BLaER1 treated with 17β-estradiol and CSF1 and Interleukin-3, amounts not matched to agents 10 nM and 100 nM (cell line): ENCODE measurements at regions not wholly inside any gene's neighbourhood (a gene's known extent, or its start where the extent isn't known, plus 50 kb on each side); places are given as distances from the start of the nearest gene placed in this dataset.
"Not testable (repeated sequence)": the region's sequence is repeated elsewhere in the genome, so short reads cannot be mapped to it uniquely, and the experiment has no call there.

Experiments
- H3K27ac ChIP-seq, 11 experiments: shearing (Covaris generic); formaldehyde crosslinking; 2 replicates each; pipeline ENCODE4 v1.8.1; 2022
- H3K27me3 ChIP-seq, 11 experiments: shearing (Covaris generic); formaldehyde crosslinking; 2 replicates each; pipeline ENCODE4 v1.8.1; 2022
- H3K36me3 ChIP-seq, 11 experiments: shearing (Covaris generic); formaldehyde crosslinking; 2 replicates each; pipeline ENCODE4 v1.8.1; 2022
- H3K4me1 ChIP-seq, 10 experiments: shearing (Covaris generic); formaldehyde crosslinking; 2 replicates each; pipeline ENCODE4 v1.8.1; 2022
- H3K4me2 ChIP-seq, 11 experiments: shearing (Covaris generic); formaldehyde crosslinking; 2 replicates each; pipeline ENCODE4 v1.8.1; 2022
- H3K4me3 ChIP-seq, 10 experiments: shearing (Covaris generic); formaldehyde crosslinking; 2 replicates each; pipeline ENCODE4 v1.8.1; 2022
- H3K9ac ChIP-seq, 11 experiments: shearing (Covaris generic); formaldehyde crosslinking; 2 replicates each; pipeline ENCODE4 v1.8.1; 2022
- H3K9me3 ChIP-seq, 11 experiments: shearing (Covaris generic); formaldehyde crosslinking; replicated peaks in 1 of 11; 2 replicates each; pipeline ENCODE4 v1.8.1; 2022
- H4K20me1 ChIP-seq, 11 experiments: shearing (Covaris generic); formaldehyde crosslinking; 2 replicates each; pipeline ENCODE4 v1.8.1; 2022
- Cebpa-rat ChIP-seq, 11 experiments: shearing (Covaris generic); IDR thresholded peaks; 2 replicates each; pipeline ENCODE4 v1.8.1; 2022

DNA sequence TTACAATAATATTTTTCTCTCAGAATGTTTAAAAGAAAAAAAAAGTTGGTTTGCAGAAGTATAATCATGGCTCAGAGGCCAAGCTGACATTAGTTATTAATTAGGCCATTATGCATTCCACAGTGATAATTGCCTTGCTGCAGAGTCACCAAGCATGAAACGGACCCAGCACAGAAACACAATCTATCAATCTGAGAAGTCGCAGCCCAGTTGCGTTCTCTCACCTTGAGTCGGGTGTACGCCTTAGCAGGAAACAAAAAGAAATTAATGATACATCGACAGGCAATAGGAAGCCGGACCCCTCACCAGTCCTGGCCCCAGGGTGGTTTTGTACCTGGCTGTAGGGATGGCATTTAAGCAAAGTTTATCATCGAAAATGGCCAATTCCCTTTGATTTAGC is 129.7 kb downstream of the PHETA1 start:
- Histone ChIP-seq H4K20me1 (no peaks in the 10 kb centered on the region), H3K4me1 (peaks cover 0 to 27% (median 23%) of the 10 kb centered on the region in 10 experiments; a peak in 18 of 20 replicates), H3K27ac (no peak overlapping the region), H3K36me3 (no peaks in the 10 kb centered on the region), H3K9ac (no peak overlapping the region), H3K27me3 (no peaks in the 10 kb centered on the region), H3K4me3 (no peak overlapping the region), H3K9me3 (peaks cover 5 to 27% (median 17%) of the 10 kb centered on the region in 11 experiments; a peak in 17 of 22 replicates), H3K4me2 (no peak overlapping the region)
- no peak for TF ChIP-seq Cebpa-rat (IDR thresholded peaks at IDR 0.05)

GRCh38 chr12:111238075-111238734 is 130.7 kb downstream of the PHETA1 start:
- H3K27ac ChIP-seq: no peak overlapping the region
- TF ChIP-seq Cebpa-rat (IDR thresholded peaks at IDR 0.05): no peak
- H3K4me2 ChIP-seq: no peak overlapping the region
- H3K36me3 ChIP-seq: no peaks in the 10 kb centered on the region
- no peak overlapping the region for H3K4me3 ChIP-seq
- H4K20me1 ChIP-seq: no peaks in the 10 kb centered on the region
- peaks cover 0 to 27% (median 23%) of the 10 kb centered on the region in 10 experiments; a peak in 18 of 20 replicates for H3K4me1 ChIP-seq
- no peak overlapping the region for H3K9ac ChIP-seq
- no peaks in the 10 kb centered on the region for H3K27me3 ChIP-seq
- peaks cover 0 to 17% (median 10%) of the 10 kb centered on the region in 11 experiments; a peak in 10 of 22 replicates for H3K9me3 ChIP-seq

DNA sequence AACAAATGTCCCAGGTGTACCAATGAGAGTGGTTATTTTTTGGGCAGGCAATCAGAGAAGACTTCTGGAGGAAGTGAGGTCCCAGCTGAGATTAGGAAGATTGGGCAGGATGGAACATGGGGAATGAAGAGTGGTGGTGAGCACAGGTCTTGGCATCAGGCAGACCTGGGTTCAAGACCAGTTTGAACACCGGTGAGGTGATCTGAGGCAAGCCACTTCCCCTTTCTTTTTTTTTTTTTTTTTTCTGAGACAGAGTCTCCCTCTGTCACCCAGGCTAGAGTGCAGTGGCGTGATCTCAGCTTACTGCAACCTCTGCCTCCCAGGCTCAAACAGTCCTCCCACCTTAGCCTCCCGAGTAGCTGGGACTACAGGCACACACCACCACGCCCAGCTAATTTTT is 134.4 kb downstream of the PHETA1 start:
- not testable (repeated sequence) for H3K27ac ChIP-seq, H3K9me3 ChIP-seq, H3K4me2 ChIP-seq, H3K27me3 ChIP-seq, H3K4me3 ChIP-seq, H3K4me1 ChIP-seq, H3K36me3 ChIP-seq, H3K9ac ChIP-seq, H4K20me1 ChIP-seq

DNA sequence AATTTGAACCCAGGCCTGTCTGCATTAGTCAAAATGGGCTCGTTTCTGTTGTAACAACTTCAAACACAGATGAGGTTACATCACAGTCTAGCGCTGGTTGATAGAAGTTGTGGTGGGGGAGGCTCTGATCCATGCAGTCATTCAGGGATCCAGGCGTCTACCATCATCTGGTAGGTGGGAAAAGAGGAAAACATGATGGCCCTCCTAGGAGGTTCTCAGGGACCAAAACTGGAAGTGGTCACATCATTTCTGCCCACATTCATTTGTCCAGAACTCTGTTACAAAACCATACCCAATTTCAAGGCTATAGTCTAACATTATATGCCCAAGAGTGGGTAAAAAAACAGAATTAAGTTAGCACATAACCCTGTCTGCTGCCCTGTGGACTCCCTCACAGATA is 135.1 kb downstream of the PHETA1 start:
- H3K4me2 ChIP-seq: no peak overlapping the region
- no peak for TF ChIP-seq Cebpa-rat (IDR thresholded peaks at IDR 0.05)
- no peaks in the 10 kb centered on the region for H4K20me1 ChIP-seq
- no peak overlapping the region for H3K4me3 ChIP-seq
- no peak overlapping the region for H3K9ac ChIP-seq
- H3K9me3 ChIP-seq: peaks cover 0 to 8% (median 0%) of the 10 kb centered on the region in 11 experiments; a peak in 1 of 22 replicates
- H3K27ac ChIP-seq: no peak overlapping the region
- H3K36me3 ChIP-seq: no peaks in the 10 kb centered on the region
- H3K4me1 ChIP-seq: no peaks in the 10 kb centered on the region
- no peaks in the 10 kb centered on the region for H3K27me3 ChIP-seq

DNA sequence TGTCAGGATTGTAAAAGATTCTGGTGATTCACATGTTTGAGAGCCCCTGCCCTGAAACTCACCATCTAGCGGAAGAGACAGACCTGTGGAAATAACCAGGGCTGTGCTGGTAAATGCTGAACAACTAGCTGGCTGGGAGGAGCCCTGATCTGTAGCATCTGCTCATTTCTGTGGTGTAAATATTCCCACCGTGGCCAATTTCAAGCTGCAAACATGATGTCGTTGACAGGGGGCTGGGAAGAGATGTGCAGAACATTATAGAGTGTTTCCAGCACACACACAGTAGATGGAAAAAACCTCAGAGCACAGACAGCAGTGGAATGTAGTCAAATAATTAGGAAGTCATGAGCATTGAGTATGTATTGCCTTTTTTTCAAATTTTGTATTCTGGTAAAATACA is 138.2 kb downstream of the PHETA1 start:
- H3K4me3 ChIP-seq: no peak overlapping the region
- no peaks in the 10 kb centered on the region for H3K9me3 ChIP-seq
- no peak overlapping the region for H3K9ac ChIP-seq
- no peak overlapping the region for H3K4me2 ChIP-seq
- no peak overlapping the region for H3K27ac ChIP-seq
- H3K36me3 ChIP-seq: no peaks in the 10 kb centered on the region
- H4K20me1 ChIP-seq: no peaks in the 10 kb centered on the region
- no peaks in the 10 kb centered on the region for H3K4me1 ChIP-seq
- H3K27me3 ChIP-seq: no peaks in the 10 kb centered on the region
- TF ChIP-seq Cebpa-rat (IDR thresholded peaks at IDR 0.05): no peak

GRCh38 chr12:111228916-111229666 is 139.8 kb downstream of the PHETA1 start:
- no peaks in the 10 kb centered on the region for H3K9me3 ChIP-seq
- H3K4me1 ChIP-seq: peaks cover 5 to 10% (median 8%) of the 10 kb centered on the region in 10 experiments; a peak in 16 of 20 replicates
- H3K4me3 ChIP-seq: no peak overlapping the region
- no peaks in the 10 kb centered on the region for H4K20me1 ChIP-seq
- H3K4me2 ChIP-seq: no peak overlapping the region
- no peak for TF ChIP-seq Cebpa-rat (IDR thresholded peaks at IDR 0.05)
- no peaks in the 10 kb centered on the region for H3K36me3 ChIP-seq
- no peaks in the 10 kb centered on the region for H3K27me3 ChIP-seq
- no peak overlapping the region for H3K9ac ChIP-seq
- H3K27ac ChIP-seq: no peak overlapping the region

- H3K4me2 ChIP-seq: no peak overlapping the region
- H3K9ac ChIP-seq: no peak overlapping the region
- no peaks in the 10 kb centered on the region for H3K36me3 ChIP-seq
- H3K4me3 ChIP-seq: no peak overlapping the region
- H3K4me1 ChIP-seq: peaks cover 5 to 14% (median 9%) of the 10 kb centered on the region in 10 experiments; a peak in 16 of 20 replicates
- H3K27me3 ChIP-seq: no peaks in the 10 kb centered on the region
- TF ChIP-seq Cebpa-rat (IDR thresholded peaks at IDR 0.05): no peak
- no peak overlapping the region for H3K27ac ChIP-seq
- no peaks in the 10 kb centered on the region for H4K20me1 ChIP-seq
- no peaks in the 10 kb centered on the region for H3K9me3 ChIP-seq
Observed at GRCh38 chr12:111227476-111228420, 141.1 kb downstream of the PHETA1 start.

- Histone ChIP-seq H3K4me3 (no peak overlapping the region), H3K4me2 (no peak overlapping the region), H4K20me1 (no peaks in the 10 kb centered on the region), H3K4me1 (peaks cover 5 to 25% (median 13%) of the 10 kb centered on the region in 10 experiments; a peak in 17 of 20 replicates), H3K9ac (no peak overlapping the region), H3K27ac (no peak overlapping the region), H3K27me3 (no peaks in the 10 kb centered on the region), H3K36me3 (no peaks in the 10 kb centered on the region), H3K9me3 (no peaks in the 10 kb centered on the region)
- no peak for TF ChIP-seq Cebpa-rat (IDR thresholded peaks at IDR 0.05)
Observed at GRCh38 chr12:111226680-111227079, 142.2 kb downstream of the PHETA1 start.

GRCh38 chr12:111225307-111225706 is 143.6 kb downstream of the PHETA1 start:
- Histone ChIP-seq H3K4me3 (no peak overlapping the region), H3K27ac (no peak overlapping the region), H3K4me1 (peaks cover 5 to 25% (median 13%) of the 10 kb centered on the region in 10 experiments; a peak in 17 of 20 replicates), H3K27me3 (no peaks in the 10 kb centered on the region), H3K4me2 (0 out of 22 replicates have a peak overlapping the region, but pooled peaks of 2 of the 11 experiments have one; percentile 33 to 64), H3K9ac (no peak overlapping the region), H3K36me3 (no peaks in the 10 kb centered on the region), H4K20me1 (no peaks in the 10 kb centered on the region), H3K9me3 (no peaks in the 10 kb centered on the region)
- no peak for TF ChIP-seq Cebpa-rat (IDR thresholded peaks at IDR 0.05)
